H1 (cell line): ENCODE measurements at regions not wholly inside any gene's neighbourhood (a gene's known extent, or its start where the extent isn't known, plus 50 kb on each side); places are given as distances from the start of the nearest gene placed in this dataset.

Experiments used
- CTCF ChIA-PET: fragments of 300-600 bp; sonication (Branson Sonifier 250); formaldehyde crosslinking; loops from one replicate; lab custom pipeline; 2021; ENCODE audit not compliant: partially characterized antibody; lab: Charles Lee
- POLR2A ChIA-PET: fragments of 300-600 bp; sonication (Branson Sonifier 250); formaldehyde crosslinking; loops from one replicate; lab custom pipeline; 2021; ENCODE audit warnings: inconsistent platforms; ENCODE audit not compliant: partially characterized antibody; lab: Charles Lee
- DNase-seq, 2 experiments: peaks; one replicate each; pipeline versions ENCODE4 v3.0.0 to v3.0.0-alpha.2; 2010 to 2022; ENCODE audit warnings: low spot score in 2 of 2, low read depth in 1 of 2, mixed read lengths in 1 of 2
- FAIRE-seq: peaks from 2 replicates; lab custom pipeline; 2011; peaks lifted over from hg19 to GRCh38; lab: Jason Lieb, UNC
- H2AFZ ChIP-seq: 2 replicates; pipeline ENCODE4 v1.8.1; 2012; ENCODE audit warnings: low read length, inconsistent platforms
- H2AK5ac ChIP-seq: 2 replicates; pipeline ENCODE4 v1.6.1; 2013; ENCODE audit warnings: low read depth, low read length
- H2BK120ac ChIP-seq: replicated peaks from 2 replicates; pipeline ENCODE3; 2013; ENCODE audit warnings: low read depth, low read length, inconsistent platforms
- H2BK12ac ChIP-seq: 2 replicates; pipeline ENCODE4 v1.6.1; 2013; ENCODE audit warnings: low read depth, low read length
- H2BK15ac ChIP-seq: 2 replicates; pipeline ENCODE4 v1.6.1; 2013; ENCODE audit warnings: low read length
- H2BK20ac ChIP-seq: 2 replicates; pipeline ENCODE4 v1.6.1; 2013; ENCODE audit warnings: low read length
- H2BK5ac ChIP-seq: 2 replicates; pipeline ENCODE4 v1.6.1; 2013; ENCODE audit warnings: low read depth, low read length
- H3K14ac ChIP-seq: 2 replicates; pipeline ENCODE4 v1.6.1; 2013; ENCODE audit warnings: inconsistent platforms; ENCODE audit not compliant: insufficient read length
- H3K18ac ChIP-seq: 2 replicates; pipeline ENCODE4 v1.6.1; 2013; ENCODE audit warnings: low read length; ENCODE audit errors: extremely low read depth
- H3K23ac ChIP-seq: 2 replicates; pipeline ENCODE4 v1.6.1; 2013; ENCODE audit warnings: inconsistent platforms; ENCODE audit not compliant: insufficient read length
- H3K23me2 ChIP-seq: 2 replicates; pipeline ENCODE4 v1.6.1; 2013; ENCODE audit warnings: low read depth, low read length
- H3K27ac ChIP-seq: 2 replicates; pipeline ENCODE4 v1.6.1; 2011; ENCODE audit warnings: low read depth, low read length, inconsistent platforms
- H3K27me3 ChIP-seq, 4 experiments: replicated peaks in 1 of 4; 1 replicate in 1 of 4; 2 replicates in 3 of 4; pipeline versions ENCODE4 v1.6.1 to v1.8.1; 2011 to 2013; ENCODE audit warnings: low read length in 3 of 4, mild to moderate bottlenecking in 3 of 4, inconsistent platforms in 2 of 4, mixed read lengths in 2 of 4, moderate library complexity in 1 of 4; ENCODE audit not compliant: control insufficient read depth in 3 of 4, insufficient read depth in 3 of 4; ENCODE audit errors: extremely low read depth in 1 of 4
- H3K36me3 ChIP-seq, 4 experiments: 2 replicates each; pipeline versions ENCODE4 v1.6.1 to v1.8.1; 2011 to 2013; ENCODE audit warnings: mild to moderate bottlenecking in 4 of 4, low read length in 3 of 4, moderate library complexity in 2 of 4, control low read depth in 1 of 4, inconsistent platforms in 1 of 4; ENCODE audit not compliant: insufficient read depth in 4 of 4, control insufficient read depth in 2 of 4
- H3K4ac ChIP-seq: replicated peaks from 2 replicates; pipeline ENCODE3; 2013; ENCODE audit warnings: low read length, low read depth, mixed read lengths, inconsistent platforms; ENCODE audit not compliant: insufficient read length
- H3K4me1 ChIP-seq, 4 experiments: replicated peaks in 1 of 4; 1 replicate in 1 of 4; 2 replicates in 3 of 4; pipeline versions ENCODE4 v1.6.1 to v1.8.1; 2011 to 2013; ENCODE audit warnings: low read length in 3 of 4, inconsistent platforms in 2 of 4, mixed read lengths in 1 of 4; ENCODE audit not compliant: insufficient read depth in 4 of 4, control insufficient read depth in 3 of 4
- H3K4me2 ChIP-seq, 2 experiments: 2 replicates each; pipeline versions ENCODE4 v1.6.1 to v1.8.1; 2011 to 2013; ENCODE audit warnings: low read depth in 2 of 2, low read length in 2 of 2, control low read depth in 1 of 2, inconsistent platforms in 1 of 2, mild to moderate bottlenecking in 1 of 2; ENCODE audit not compliant: insufficient read depth in 1 of 2
- H3K4me3 ChIP-seq, 4 experiments: fragments of 200-600, 300-600 bp in 1 of 4; sonication (generic), shearing (Covaris generic), sonication (Bioruptor Twin) in 1 of 4; 2 replicates each; pipeline versions ENCODE4 v1.5.1 to v1.8.1; 2011 to 2016; ENCODE audit warnings: low read length in 4 of 4, low read depth in 3 of 4, control low read depth in 2 of 4, inconsistent platforms in 2 of 4, mild to moderate bottlenecking in 2 of 4, mixed read lengths in 1 of 4, moderate library complexity in 1 of 4; ENCODE audit not compliant: insufficient read depth in 2 of 4; ENCODE audit errors: extremely low read depth in 1 of 4
- H3K56ac ChIP-seq: replicated peaks from 2 replicates; pipeline ENCODE3; 2013; ENCODE audit warnings: low read depth, mild to moderate bottlenecking, mixed read lengths, low read length, inconsistent platforms; ENCODE audit not compliant: insufficient read length
- H3K79me1 ChIP-seq: 2 replicates; pipeline ENCODE4 v1.6.1; 2013; ENCODE audit warnings: low read depth, low read length, control low read depth
- H3K79me2 ChIP-seq, 2 experiments: 2 replicates each; pipeline versions ENCODE4 v1.6.1 to v1.8.1; 2012 to 2013; ENCODE audit warnings: low read length in 2 of 2, mild to moderate bottlenecking in 2 of 2, inconsistent platforms in 1 of 2; ENCODE audit not compliant: insufficient read depth in 2 of 2, control insufficient read depth in 1 of 2
- H3K9ac ChIP-seq, 4 experiments: replicated peaks in 1 of 4; 1 replicate in 1 of 4; 2 replicates in 3 of 4; pipeline versions ENCODE4 v1.6.1 to v1.8.1; 2011 to 2013; ENCODE audit warnings: low read depth in 3 of 4, low read length in 3 of 4, control low read depth in 2 of 4, mild to moderate bottlenecking in 2 of 4, moderate library complexity in 2 of 4, inconsistent platforms in 1 of 4; ENCODE audit errors: extremely low read depth in 1 of 4
- H3K9me3 ChIP-seq, 2 experiments: 2 replicates each; pipeline versions ENCODE4 v1.6.1 to v1.8.1; 2012 to 2013; ENCODE audit warnings: mild to moderate bottlenecking in 2 of 2, moderate library complexity in 2 of 2, control low read depth in 1 of 2, inconsistent platforms in 1 of 2, low read depth in 1 of 2, low read length in 1 of 2, mixed read lengths in 1 of 2; ENCODE audit not compliant: insufficient read depth in 2 of 2
- H4K20me1 ChIP-seq, 2 experiments: replicated peaks in 1 of 2; 2 replicates each; pipeline versions ENCODE3 to v1.8.1; 2011 to 2013; ENCODE audit warnings: inconsistent platforms in 2 of 2, low read length in 2 of 2, mild to moderate bottlenecking in 1 of 2; ENCODE audit not compliant: insufficient read depth in 2 of 2, control insufficient read depth in 1 of 2
- H4K5ac ChIP-seq: 2 replicates; pipeline ENCODE4 v1.6.1; 2013; ENCODE audit warnings: low read length, low read depth, mixed read lengths, inconsistent platforms; ENCODE audit not compliant: insufficient read length
- H4K8ac ChIP-seq: 2 replicates; pipeline ENCODE4 v1.8.0; 2013; ENCODE audit warnings: mild to moderate bottlenecking, moderate library complexity, low read length, inconsistent platforms; ENCODE audit not compliant: insufficient read depth; ENCODE audit errors: extremely low read depth
- H4K91ac ChIP-seq: replicated peaks from 2 replicates; pipeline ENCODE3; 2013; ENCODE audit warnings: low read length, mixed read lengths, inconsistent platforms; ENCODE audit not compliant: insufficient read length
- ATF2 ChIP-seq: IDR thresholded peaks from 2 replicates; pipeline ENCODE4 v1.6.1; 2012; ENCODE audit warnings: low read length, inconsistent platforms
- EGR1 ChIP-seq: IDR thresholded peaks from 2 replicates; pipeline ENCODE4 v1.6.1; 2011; ENCODE audit warnings: low read depth, low read length, borderline replicate concordance
- SAP30 ChIP-seq: fragments of 300-600 bp; sonication (generic); IDR thresholded peaks from 2 replicates; pipeline ENCODE4 v1.7.1; 2012; ENCODE audit warnings: low read length, moderate library complexity, mild to moderate bottlenecking, inconsistent platforms; ENCODE audit not compliant: insufficient read depth, insufficient replicate concordance
- WGBS, 2 experiments: shearing (Covaris generic) in 1 of 2; methylation state at CpG; one replicate each; pipeline versions ENCODE4 v1.1.6 to v1.1.7; 2013 to 2015; ENCODE audit warnings: low lambda C conversion rate in 2 of 2, mixed read lengths in 2 of 2, inconsistent platforms in 1 of 2, low coverage in 1 of 2, missing lambda C conversion rate in 1 of 2; ENCODE audit not compliant: insufficient replicate concordance in 2 of 2, insufficient coverage in 1 of 2, insufficient read length in 1 of 2; ENCODE audit errors: extremely low coverage in 1 of 2, missing lambda C conversion rate in 1 of 2; 5-methylcytosine and 5-hydroxymethylcytosine counted together
- TF ChIP-seq, protein P1 (sequence below): IDR thresholded peaks from 2 replicates; pipeline ENCODE4 v1.6.1; 2011; ENCODE audit warnings: low read length, improper control_type of control experiment

DNA sequence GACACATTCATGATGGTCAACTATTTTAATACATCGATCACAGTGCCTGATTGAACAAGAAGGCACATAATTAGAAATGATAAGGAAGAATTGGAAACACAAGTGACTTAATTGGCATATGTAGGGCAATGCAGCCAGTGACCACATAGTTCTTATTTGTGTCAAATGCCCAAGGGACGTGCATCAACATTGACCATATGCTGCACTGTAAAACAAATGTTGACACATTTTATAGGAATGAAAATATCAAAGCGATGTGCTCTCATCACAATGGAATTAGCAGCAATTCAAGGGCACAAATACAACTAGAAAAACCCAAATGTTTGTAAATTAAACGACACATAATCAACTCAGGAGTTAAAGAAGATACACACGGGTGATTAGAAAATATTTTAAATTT, 948.3 kb upstream of the PRKX start:
- Histone ChIP-seq H2BK5ac (no peak overlapping the region), H3K9me3 (no peaks in the 10 kb centered on the region), H2AK5ac (no peak overlapping the region), H3K23me2 (no peaks in the 10 kb centered on the region), H4K8ac (no peak overlapping the region), H3K56ac (no peak overlapping the region), H3K36me3 (no peaks in the 10 kb centered on the region), H3K4me1 (no peaks in the 10 kb centered on the region)
- no peak for FAIRE-seq
- TF ChIP-seq EGR1: no peak
- TF ChIP-seq, protein P1, sequence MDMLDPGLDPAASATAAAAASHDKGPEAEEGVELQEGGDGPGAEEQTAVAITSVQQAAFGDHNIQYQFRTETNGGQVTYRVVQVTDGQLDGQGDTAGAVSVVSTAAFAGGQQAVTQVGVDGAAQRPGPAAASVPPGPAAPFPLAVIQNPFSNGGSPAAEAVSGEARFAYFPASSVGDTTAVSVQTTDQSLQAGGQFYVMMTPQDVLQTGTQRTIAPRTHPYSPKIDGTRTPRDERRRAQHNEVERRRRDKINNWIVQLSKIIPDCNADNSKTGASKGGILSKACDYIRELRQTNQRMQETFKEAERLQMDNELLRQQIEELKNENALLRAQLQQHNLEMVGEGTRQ: no peak
- no peak for TF ChIP-seq ATF2
- TF ChIP-seq SAP30: no peak
- TF ChIP-seq, all 59 proteins: peak for 0
- Histone ChIP-seq H3K4ac (no peak overlapping the region), H3K23ac (no peak overlapping the region), H2BK12ac (no peak overlapping the region), H3K18ac (no peak overlapping the region), H3K27ac (no peak overlapping the region), H3K79me2 (no peaks in the 10 kb centered on the region), H2BK20ac (no peak overlapping the region), H3K9ac (no peak overlapping the region), H2AFZ (no peak overlapping the region), H2BK120ac (no peak overlapping the region), H3K27me3 (no peaks in the 10 kb centered on the region), H4K91ac (no peak overlapping the region), H3K4me2 (no peak overlapping the region), H3K79me1 (no peaks in the 10 kb centered on the region), H4K20me1 (no peaks in the 10 kb centered on the region), H4K5ac (no peak overlapping the region), H2BK15ac (no peak overlapping the region), H3K4me3 (no peak overlapping the region), H3K14ac (no peak overlapping the region)
- DNase-seq: no peak
- ChIA-PET CTCF (no interaction called here), POLR2A (no interaction called here)
- WGBS, 2 experiments: 85% methylated on average over 5 of the region's 5 CpGs; no CpG with 5 or more reads in 1 of the 2 experiments
